ENCODE measurements at regions not wholly inside any gene's neighbourhood (a gene's known extent, or its start where the extent isn't known, plus 50 kb on each side); places are given as distances from the start of the nearest gene placed in this dataset.

DNA sequence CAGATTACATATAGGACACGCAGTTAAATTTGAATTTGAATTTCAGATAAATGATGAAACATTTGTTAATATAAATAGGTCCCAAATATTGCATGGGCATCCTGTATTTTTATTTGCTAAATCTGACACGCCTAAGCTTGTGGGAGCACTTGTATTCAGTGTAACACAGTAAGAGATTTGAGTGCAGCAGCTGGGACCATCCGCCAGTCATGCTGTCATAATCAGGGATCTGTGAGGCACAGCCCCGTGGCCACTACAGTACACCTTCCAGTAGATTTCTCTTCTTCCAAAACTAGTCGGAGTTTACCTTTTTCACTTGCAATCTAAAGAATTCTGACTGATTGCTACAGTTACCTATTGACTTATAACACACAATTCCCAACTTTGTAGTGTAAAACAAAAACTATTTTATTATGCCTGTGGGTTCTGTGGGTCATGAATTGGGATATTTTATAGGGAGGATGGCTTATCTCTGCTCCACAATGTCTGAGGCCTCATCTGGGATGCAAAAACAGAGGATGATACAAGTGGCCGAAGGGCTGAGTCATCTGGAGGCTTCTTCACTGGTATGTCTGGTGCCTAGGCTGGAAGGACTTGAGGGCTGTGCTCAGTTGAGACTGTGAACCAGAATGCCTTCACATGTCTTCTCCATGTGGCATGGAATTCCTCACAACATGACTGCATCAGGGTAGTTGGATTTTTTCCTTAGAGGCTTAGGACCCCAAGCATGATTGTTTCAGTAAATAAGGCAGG, 74.1 kb downstream of the PRSS23 start:
- no TSS peak for BruUV-seq (replicated peaks)
- Histone ChIP-seq H4K20me1 (ENCODE audit: insufficient read depth) (no peaks in the 10 kb centered on the region), H3K9me2 (ENCODE audit: insufficient read depth) (no peaks in the 10 kb centered on the region), H3K79me2 (ENCODE audit: insufficient read depth, low read length) (no peaks in the 10 kb centered on the region), H3K9me3 (ENCODE audit: control insufficient read depth in 1 of 2, insufficient read depth in 1 of 2, low read depth in 1 of 2, low read length in 2 of 2) (no peaks in the 10 kb centered on the region), H3K4me3 (replicated peaks in 1 of 2; ENCODE audit: low read depth in 1 of 2, low read length in 2 of 2) (no peak overlapping the region), H3K4me1 (ENCODE audit: control insufficient read depth in 1 of 2, insufficient read depth in 2 of 2, low read length in 2 of 2) (no peaks in the 10 kb centered on the region), H3K4me2 (ENCODE audit: low read length) (no peak overlapping the region), H3K9ac (ENCODE audit: low read length) (no peak overlapping the region), H3K27ac (ENCODE audit: low read depth, low read length) (no peak overlapping the region), H2AFZ (ENCODE audit: low read depth, low read length, poor library complexity, severe bottlenecking) (no peak overlapping the region), H3K27me3 (ENCODE audit: insufficient read depth, low read length) (no peaks in the 10 kb centered on the region), H3K36me3 (ENCODE audit: control insufficient read depth in 1 of 2, insufficient read depth in 2 of 2, low read length in 2 of 2) (no peaks in the 10 kb centered on the region)
- ChIA-PET RAD21 (ENCODE audit: low non-redundant PET in 1 of 2, low total read pairs in 2 of 2, uncharacterized antibody in 2 of 2, unreplicated experiment in 2 of 2) (no interaction called here), POLR2A (no interaction called here), CTCF (interaction anchor here (1.5 kb wide), 1 partner anchor 44 kb away, joined by 4 read pairs; no protein-coding TSS in a partner anchor)
- no peak for TF ChIP-seq EZH2phosphoT487 (IDR thresholded peaks at IDR 0.05; ENCODE audit: borderline replicate concordance)
- no peak for TF ChIP-seq TCF7L2 (IDR thresholded peaks at IDR 0.05; ENCODE audit: borderline replicate concordance, extremely low read depth, insufficient read depth, insufficient read length)
- TF ChIP-seq FOSL1 (IDR thresholded peaks at IDR 0.05; ENCODE audit: low read depth) = no peak
- no peak for TF ChIP-seq JUND (IDR thresholded peaks at IDR 0.05)
- TF ChIP-seq SIN3A (IDR thresholded peaks at IDR 0.05; ENCODE audit: low read depth) = no peak
- TF ChIP-seq POLR2A (IDR thresholded peaks at IDR 0.05; ENCODE audit: borderline replicate concordance, extremely low read depth, insufficient read depth, insufficient read length) = no peak
- no peak for TF ChIP-seq RAD21 (IDR thresholded peaks at IDR 0.05; ENCODE audit: low read depth)
- TF ChIP-seq, protein P1, sequence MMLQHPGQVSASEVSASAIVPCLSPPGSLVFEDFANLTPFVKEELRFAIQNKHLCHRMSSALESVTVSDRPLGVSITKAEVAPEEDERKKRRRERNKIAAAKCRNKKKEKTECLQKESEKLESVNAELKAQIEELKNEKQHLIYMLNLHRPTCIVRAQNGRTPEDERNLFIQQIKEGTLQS (IDR thresholded peaks at IDR 0.05) = no peak
- no peak for TF ChIP-seq CBX3 (IDR thresholded peaks at IDR 0.05; ENCODE audit: low read depth)
- intact Hi-C loops (cut with micrococcal nuclease) = loop anchor here (5.0 kb wide), 1 partner anchor 548 kb away; no protein-coding TSS in a partner anchor
- DNase-seq (ENCODE audit: low read depth, low spot score) = no peak
- ATAC-seq = no peak

GRCh38 chr11:86876716-86877234, 76.4 kb downstream of the PRSS23 start:
- TF ChIP-seq, protein P2, sequence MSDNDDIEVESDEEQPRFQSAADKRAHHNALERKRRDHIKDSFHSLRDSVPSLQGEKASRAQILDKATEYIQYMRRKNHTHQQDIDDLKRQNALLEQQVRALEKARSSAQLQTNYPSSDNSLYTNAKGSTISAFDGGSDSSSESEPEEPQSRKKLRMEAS (IDR thresholded peaks at IDR 0.05) = no peak
- TF ChIP-seq CTCF (IDR thresholded peaks at IDR 0.05 in 2 of 3, conservative IDR thresholded peaks at IDR 0.05 in 1 of 3; ENCODE audit: borderline replicate concordance in 1 of 3, insufficient read depth in 1 of 3, low read depth in 2 of 3, low read length in 2 of 3) (no peak), EZH2phosphoT487 (IDR thresholded peaks at IDR 0.05; ENCODE audit: borderline replicate concordance) (no peak), SP1 (IDR thresholded peaks at IDR 0.05; ENCODE audit: low read depth) (no peak)
- no peak overlapping the region for H3K4me3 ChIP-seq (replicated peaks in 1 of 2; ENCODE audit: low read depth in 1 of 2, low read length in 2 of 2)
- DNase-seq (ENCODE audit: low read depth, low spot score) = no peak
- H3K9me2 ChIP-seq (ENCODE audit: insufficient read depth) = no peaks in the 10 kb centered on the region
- intact Hi-C loops (cut with micrococcal nuclease) = no loop called here
- H4K20me1 ChIP-seq (ENCODE audit: insufficient read depth) = no peaks in the 10 kb centered on the region
- POLR2A ChIA-PET = no interaction called here
- no peak overlapping the region for H2AFZ ChIP-seq (ENCODE audit: low read depth, low read length, poor library complexity, severe bottlenecking)
- no peak overlapping the region for H3K4me2 ChIP-seq (ENCODE audit: low read length)
- H3K9me3 ChIP-seq (ENCODE audit: control insufficient read depth in 1 of 2, insufficient read depth in 1 of 2, low read depth in 1 of 2, low read length in 2 of 2) = no peaks in the 10 kb centered on the region
- no peaks in the 10 kb centered on the region for H3K27me3 ChIP-seq (ENCODE audit: insufficient read depth, low read length)
- RAD21 ChIA-PET (ENCODE audit: low non-redundant PET in 1 of 2, low total read pairs in 2 of 2, uncharacterized antibody in 2 of 2, unreplicated experiment in 2 of 2) = no interaction called here
- H3K9ac ChIP-seq (ENCODE audit: low read length) = no peak overlapping the region
- CTCF ChIA-PET = no interaction called here
- no peak overlapping the region for H3K27ac ChIP-seq (ENCODE audit: low read depth, low read length)
- H3K79me2 ChIP-seq (ENCODE audit: insufficient read depth, low read length) = no peaks in the 10 kb centered on the region
- no peaks in the 10 kb centered on the region for H3K36me3 ChIP-seq (ENCODE audit: control insufficient read depth in 1 of 2, insufficient read depth in 2 of 2, low read length in 2 of 2)
- no peak for ATAC-seq
- BruUV-seq (replicated peaks) = no TSS peak
- H3K4me1 ChIP-seq (ENCODE audit: control insufficient read depth in 1 of 2, insufficient read depth in 2 of 2, low read length in 2 of 2) = no peaks in the 10 kb centered on the region

Data from HCT116 (cell line).